Karpas-422 (cell line): ENCODE measurements at regions not wholly inside any gene's neighbourhood (a gene's known extent, or its start where the extent isn't known, plus 50 kb on each side); places are given as distances from the start of the nearest gene placed in this dataset.

Experiments used
- DNase-seq: peaks from one replicate; pipeline ENCODE4 v3.0.0-alpha.2; 2015
- H2AFZ ChIP-seq: fragments of 200-600 bp; sonication (generic); 2 replicates; pipeline ENCODE4 v1.6.1; 2014; ENCODE audit warnings: antibody characterized with exemption, low read length, mixed read lengths
- H3K27ac ChIP-seq: fragments of 200-600 bp; sonication (generic); 2 replicates; pipeline ENCODE4 v1.5.1; 2014; ENCODE audit warnings: mild to moderate bottlenecking, low read length, moderate library complexity
- H3K27me3 ChIP-seq: fragments of 200-600 bp; sonication (generic); 2 replicates; pipeline ENCODE4 v1.6.1; 2014; ENCODE audit warnings: low read length, mixed read lengths
- H3K36me3 ChIP-seq: fragments of 200-600 bp; sonication (generic); 2 replicates; pipeline ENCODE4 v1.6.1; 2014; ENCODE audit warnings: low read length, mixed read lengths; ENCODE audit not compliant: insufficient read depth
- H3K4me1 ChIP-seq: fragments of 200-600 bp; sonication (generic); 2 replicates; pipeline ENCODE4 v1.6.1; 2014; ENCODE audit warnings: mild to moderate bottlenecking, low read length, mixed read lengths
- H3K4me2 ChIP-seq: fragments of 200-600 bp; sonication (generic); 2 replicates; pipeline ENCODE4 v1.6.1; 2014; ENCODE audit warnings: low read length, low read depth, mild to moderate bottlenecking; ENCODE audit not compliant: poor library complexity, severe bottlenecking
- H3K4me3 ChIP-seq: fragments of 200-600 bp; sonication (generic); 2 replicates; pipeline ENCODE4 v1.5.1; 2014; ENCODE audit warnings: mild to moderate bottlenecking, antibody characterized with exemption, low read length, mixed read lengths
- H3K79me2 ChIP-seq: fragments of 200-600 bp; sonication (generic); 2 replicates; pipeline ENCODE4 v1.6.1; 2014; ENCODE audit warnings: mild to moderate bottlenecking, low read length, mixed read lengths
- H3K9ac ChIP-seq: fragments of 200-600 bp; sonication (generic); 2 replicates; pipeline ENCODE4 v1.6.0; 2014; ENCODE audit warnings: low read length
- H3K9me2 ChIP-seq: fragments of 200-600 bp; sonication (generic), shearing (Covaris generic); replicated peaks from 2 replicates; pipeline ENCODE4 v1.6.0; 2014; ENCODE audit warnings: mild to moderate bottlenecking, low read length, moderate library complexity; ENCODE audit not compliant: insufficient read depth
- H3K9me3 ChIP-seq: fragments of 300-700, 200-600 bp; sonication (generic); 2 replicates; pipeline ENCODE4 v1.6.1; 2014; ENCODE audit warnings: low read length, mixed read lengths
- H4K20me1 ChIP-seq: fragments of 200-600 bp; sonication (generic); 2 replicates; pipeline ENCODE4 v1.6.1; 2014; ENCODE audit warnings: mild to moderate bottlenecking, antibody characterized with exemption, low read length, low read depth; ENCODE audit not compliant: insufficient read depth

DNA sequence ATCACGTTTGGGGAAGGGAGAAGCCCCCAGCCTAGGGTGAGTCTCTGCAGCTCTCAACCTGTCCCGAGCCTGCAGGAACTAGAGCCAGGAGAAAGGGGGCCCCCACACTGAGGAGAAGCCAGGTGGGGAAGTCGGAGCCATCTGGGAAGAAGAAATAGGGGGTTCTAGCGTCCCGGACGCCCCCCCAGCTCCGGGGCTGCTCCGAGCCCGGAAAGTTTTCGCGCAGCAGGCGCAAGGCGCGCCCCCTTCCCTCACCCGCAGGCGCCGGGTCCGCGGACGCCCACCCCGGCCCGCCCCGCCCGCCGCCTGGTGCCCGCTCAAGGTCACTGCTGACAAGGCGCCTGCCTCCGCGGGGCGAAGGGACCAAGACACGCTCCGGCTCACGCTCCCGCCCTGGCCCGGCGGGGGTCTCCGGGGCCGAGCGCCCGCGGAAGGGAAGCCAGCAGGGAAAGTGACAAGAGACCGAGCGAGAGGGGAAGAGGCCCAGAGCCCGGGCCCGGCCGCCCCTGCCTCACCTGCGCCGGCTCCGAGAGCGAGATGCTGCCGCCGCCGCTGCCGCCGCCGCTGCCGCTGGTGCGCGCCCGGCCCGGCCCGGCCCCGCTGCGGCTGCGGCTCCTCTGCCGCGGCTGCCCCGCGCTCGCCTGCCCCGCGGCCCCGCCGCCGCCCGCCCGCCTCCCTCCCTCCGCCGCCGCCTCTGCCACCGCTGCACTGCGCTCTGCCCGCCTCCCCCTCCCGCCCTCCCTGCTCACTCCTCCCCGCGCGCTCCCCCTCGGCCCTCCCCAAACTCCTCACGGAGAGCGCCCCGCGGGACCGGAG is 108.4 kb upstream of the SLC6A11 start:
- no peak for DNase-seq
- Histone ChIP-seq H3K36me3 (no peaks in the 10 kb centered on the region), H3K79me2 (no peaks in the 10 kb centered on the region), H3K9me2 (no peaks in the 10 kb centered on the region), H3K4me3 (no peak overlapping the region), H3K4me2 (no peak overlapping the region), H3K9ac (no peak overlapping the region), H3K9me3 (no peaks in the 10 kb centered on the region), H2AFZ (no peak overlapping the region), H3K27me3 (no peaks in the 10 kb centered on the region), H4K20me1 (no peaks in the 10 kb centered on the region), H3K27ac (no peak overlapping the region), H3K4me1 (no peaks in the 10 kb centered on the region)

- H3K9me3 ChIP-seq, result no peaks in the 10 kb centered on the region
- DNase-seq, result no peak
- no peak overlapping the region for H3K27ac ChIP-seq
- H2AFZ ChIP-seq, result no peak overlapping the region
- H3K9ac ChIP-seq, result no peak overlapping the region
- no peaks in the 10 kb centered on the region for H3K79me2 ChIP-seq
- no peaks in the 10 kb centered on the region for H3K4me1 ChIP-seq
- H3K9me2 ChIP-seq, result no peaks in the 10 kb centered on the region
- no peaks in the 10 kb centered on the region for H3K36me3 ChIP-seq
- no peaks in the 10 kb centered on the region for H4K20me1 ChIP-seq
- no peak overlapping the region for H3K4me3 ChIP-seq
- H3K4me2 ChIP-seq, result no peak overlapping the region
- H3K27me3 ChIP-seq, result no peaks in the 10 kb centered on the region
Observed at GRCh38 chr3:10708216-10708893, 107.7 kb upstream of the SLC6A11 start.

DNA sequence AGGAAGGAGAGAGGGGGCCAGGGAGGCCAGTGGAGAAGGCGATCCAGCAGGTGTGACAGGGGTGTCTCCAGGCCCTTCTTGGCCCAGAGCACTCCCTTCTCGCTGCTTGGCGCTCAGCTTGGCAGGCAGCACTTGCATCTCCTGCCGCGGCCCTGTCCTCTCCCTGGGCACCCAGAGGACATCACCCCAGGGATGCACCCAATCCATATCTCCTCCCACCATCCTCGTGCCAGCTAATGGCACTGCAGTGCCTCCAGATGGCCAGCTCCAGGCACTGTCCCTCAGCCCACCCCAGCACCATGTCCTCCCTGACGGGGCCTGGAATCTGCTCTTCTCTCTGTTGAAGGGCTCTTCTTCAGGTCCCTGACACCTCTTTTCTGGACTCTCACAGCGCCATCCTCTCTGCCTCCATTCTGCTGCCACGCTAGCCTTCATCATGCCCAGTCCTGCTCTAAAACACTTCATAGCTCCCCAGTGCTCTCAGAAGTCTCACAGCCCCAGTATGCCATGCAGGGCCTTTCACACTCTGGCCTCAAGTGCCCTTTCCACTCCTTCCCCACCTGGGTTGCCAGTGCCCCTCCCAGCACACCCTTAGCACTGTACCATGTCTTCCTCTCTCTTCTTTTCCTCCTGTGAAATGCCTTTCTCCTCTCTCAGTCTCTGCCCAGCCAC is 106.8 kb upstream of the SLC6A11 start:
- Histone ChIP-seq H3K4me3 (no peak overlapping the region), H3K9me3 (no peaks in the 10 kb centered on the region), H3K4me1 (no peaks in the 10 kb centered on the region), H3K27ac (no peak overlapping the region), H3K79me2 (no peaks in the 10 kb centered on the region), H3K9ac (no peak overlapping the region), H2AFZ (no peak overlapping the region), H3K36me3 (no peaks in the 10 kb centered on the region), H3K4me2 (no peak overlapping the region), H4K20me1 (no peaks in the 10 kb centered on the region), H3K9me2 (no peaks in the 10 kb centered on the region), H3K27me3 (no peaks in the 10 kb centered on the region)
- no peak for DNase-seq

DNA sequence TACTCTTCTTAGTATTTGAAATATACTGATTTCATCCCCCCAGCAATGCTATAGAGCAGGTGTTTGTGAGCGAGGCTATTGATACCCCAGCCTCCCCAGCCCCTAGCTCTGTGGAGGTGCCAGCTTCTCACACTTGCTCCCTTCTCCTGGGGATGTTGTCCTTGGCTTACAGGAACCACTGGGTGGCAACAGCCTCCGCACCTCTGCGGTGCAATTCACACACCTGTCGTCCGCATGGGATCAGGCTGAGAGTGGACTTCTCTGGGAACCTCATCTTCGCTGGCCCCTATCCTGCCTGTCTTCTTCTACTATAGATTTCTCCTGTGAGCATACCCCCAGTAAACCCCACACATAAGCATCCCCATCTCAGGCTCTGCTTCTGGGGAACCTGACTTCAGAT is 103.9 kb upstream of the SLC6A11 start:
- Histone ChIP-seq H3K4me1 (no peaks in the 10 kb centered on the region), H3K27ac (no peak overlapping the region), H3K36me3 (no peaks in the 10 kb centered on the region), H2AFZ (no peak overlapping the region), H3K9me2 (no peaks in the 10 kb centered on the region), H3K9ac (no peak overlapping the region), H3K79me2 (no peaks in the 10 kb centered on the region), H3K4me2 (no peak overlapping the region), H3K9me3 (peaks cover 4% of the 10 kb centered on the region; the same call in 1 of the 2 replicates), H3K27me3 (no peaks in the 10 kb centered on the region), H3K4me3 (no peak overlapping the region), H4K20me1 (no peaks in the 10 kb centered on the region)
- no peak for DNase-seq

DNA sequence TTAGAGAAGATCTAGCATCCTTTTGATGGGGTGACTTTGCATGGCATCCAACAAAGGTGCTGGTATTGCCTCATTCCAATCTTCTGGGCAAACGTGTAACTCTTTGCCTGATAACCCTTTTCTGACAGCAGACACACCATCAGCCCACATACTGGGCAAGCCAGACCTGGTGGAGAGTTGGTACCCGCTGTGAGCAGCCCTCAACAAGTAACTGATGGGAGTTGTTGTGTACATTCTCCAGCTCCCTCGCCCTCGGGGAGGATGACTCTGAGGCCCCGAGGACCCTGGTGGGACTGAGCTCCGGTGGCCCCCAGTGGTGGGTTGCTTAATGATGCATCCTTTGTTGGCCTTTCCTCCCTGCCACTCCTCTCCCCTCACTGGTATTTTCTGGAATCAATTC is 102.4 kb upstream of the SLC6A11 start:
- no peaks in the 10 kb centered on the region for H3K9me2 ChIP-seq
- DNase-seq, result no peak
- no peaks in the 10 kb centered on the region for H3K79me2 ChIP-seq

DNA sequence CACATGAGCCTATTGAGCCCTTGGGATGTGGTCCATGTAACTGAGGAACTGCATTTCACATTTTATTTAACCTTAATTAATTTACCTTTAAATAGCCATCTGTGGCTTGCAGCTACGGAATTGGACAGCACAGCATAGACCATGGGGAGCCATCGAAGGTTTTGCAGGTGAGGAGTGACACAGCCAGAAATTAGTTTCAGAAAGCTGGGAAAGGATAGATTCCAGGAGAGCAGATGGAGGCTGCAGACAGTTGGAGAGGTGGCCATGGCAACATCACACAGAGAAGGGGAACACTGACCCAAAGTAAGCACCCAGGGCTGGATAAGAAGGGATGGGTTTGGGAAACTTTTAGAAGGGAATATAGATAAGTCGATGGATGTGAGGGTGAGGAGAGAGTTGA is 100.1 kb upstream of the SLC6A11 start:
- Histone ChIP-seq H3K9me3 (peaks cover 4% of the 10 kb centered on the region; the same call in 1 of the 2 replicates), H3K9ac (no peak overlapping the region), H3K36me3 (no peaks in the 10 kb centered on the region), H3K4me2 (no peak overlapping the region), H3K4me1 (no peaks in the 10 kb centered on the region), H3K4me3 (no peak overlapping the region), H2AFZ (no peak overlapping the region), H3K79me2 (no peaks in the 10 kb centered on the region), H3K9me2 (no peaks in the 10 kb centered on the region), H3K27ac (no peak overlapping the region), H3K27me3 (no peaks in the 10 kb centered on the region), H4K20me1 (no peaks in the 10 kb centered on the region)
- DNase-seq, result no peak

More for the DNA sequence above, 102.4 kb upstream of the SLC6A11 start:
- no peaks in the 10 kb centered on the region for H3K27me3 ChIP-seq
- H3K4me1 ChIP-seq, result no peaks in the 10 kb centered on the region
- H3K36me3 ChIP-seq, result no peaks in the 10 kb centered on the region
- no peak overlapping the region for H3K27ac ChIP-seq
- no peak overlapping the region for H3K9ac ChIP-seq
- H3K4me2 ChIP-seq, result no peak overlapping the region
- no peak overlapping the region for H2AFZ ChIP-seq
- peaks cover 4% of the 10 kb centered on the region; the same call in 1 of the 2 replicates for H3K9me3 ChIP-seq
- no peak overlapping the region for H3K4me3 ChIP-seq
- no peaks in the 10 kb centered on the region for H4K20me1 ChIP-seq

DNA sequence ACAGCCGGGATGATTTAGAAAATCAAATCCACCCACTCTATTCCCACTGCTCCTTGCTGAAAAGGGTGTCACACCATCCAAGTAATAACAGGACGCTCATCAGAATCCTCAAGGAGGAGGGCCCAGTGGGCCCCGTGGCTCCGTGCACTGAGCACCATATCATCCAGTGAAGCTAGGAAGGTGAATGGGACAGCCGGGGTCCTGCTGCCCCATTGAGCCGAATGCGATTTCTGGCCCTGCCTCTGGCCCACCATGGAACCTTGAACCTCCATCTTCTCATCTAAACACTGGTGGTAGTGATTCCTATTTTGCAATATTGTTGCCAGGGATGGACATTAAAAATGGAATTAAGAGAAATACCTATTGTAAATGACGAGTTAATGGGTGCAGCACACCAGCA is 99.1 kb upstream of the SLC6A11 start:
- no peak overlapping the region for H3K9ac ChIP-seq
- H3K4me3 ChIP-seq, result no peak overlapping the region
- H4K20me1 ChIP-seq, result no peaks in the 10 kb centered on the region
- no peak overlapping the region for H3K27ac ChIP-seq
- H3K4me2 ChIP-seq, result no peak overlapping the region
- H3K27me3 ChIP-seq, result no peaks in the 10 kb centered on the region
- H3K4me1 ChIP-seq, result no peaks in the 10 kb centered on the region
- peaks cover 4% of the 10 kb centered on the region; the same call in 1 of the 2 replicates for H3K9me3 ChIP-seq
- H2AFZ ChIP-seq, result no peak overlapping the region
- no peaks in the 10 kb centered on the region for H3K9me2 ChIP-seq
- H3K79me2 ChIP-seq, result no peaks in the 10 kb centered on the region
- no peak for DNase-seq
- H3K36me3 ChIP-seq, result no peaks in the 10 kb centered on the region

DNA sequence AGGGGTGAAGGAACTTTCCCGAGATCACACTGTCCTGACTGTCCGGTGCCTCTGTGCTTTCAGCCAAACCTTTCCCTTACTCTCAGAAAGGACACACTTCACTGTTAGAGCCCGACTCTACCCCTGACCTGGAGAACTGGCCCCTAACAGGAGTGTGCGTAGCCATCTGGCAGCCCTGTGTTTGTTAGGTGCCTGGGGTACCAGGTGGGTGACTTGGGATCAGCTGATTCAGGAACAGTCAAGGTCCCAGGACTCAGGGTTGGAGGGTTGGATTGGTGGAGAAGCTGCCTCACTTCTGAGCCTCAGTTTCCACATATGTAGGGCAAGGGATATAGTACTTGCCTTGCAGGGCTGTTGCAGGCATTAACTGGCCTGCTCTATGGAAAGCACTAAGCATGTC is 98.3 kb upstream of the SLC6A11 start:
- Histone ChIP-seq H3K9ac (no peak overlapping the region), H3K9me3 (peaks cover 4% of the 10 kb centered on the region; the same call in 1 of the 2 replicates), H4K20me1 (no peaks in the 10 kb centered on the region), H3K4me3 (no peak overlapping the region), H3K79me2 (no peaks in the 10 kb centered on the region), H3K9me2 (no peaks in the 10 kb centered on the region), H3K36me3 (no peaks in the 10 kb centered on the region), H3K27me3 (no peaks in the 10 kb centered on the region), H3K27ac (no peak overlapping the region), H3K4me1 (no peaks in the 10 kb centered on the region), H2AFZ (no peak overlapping the region), H3K4me2 (no peak overlapping the region)
- DNase-seq, result no peak
